ENCODE measurements at regions not wholly inside any gene's neighbourhood (a gene's known extent, or its start where the extent isn't known, plus 50 kb on each side); places are given as distances from the start of the nearest gene placed in this dataset.
"Not testable (repeated sequence)": the region's sequence is repeated elsewhere in the genome, so short reads cannot be mapped to it uniquely, and the experiment has no call there.

DNA sequence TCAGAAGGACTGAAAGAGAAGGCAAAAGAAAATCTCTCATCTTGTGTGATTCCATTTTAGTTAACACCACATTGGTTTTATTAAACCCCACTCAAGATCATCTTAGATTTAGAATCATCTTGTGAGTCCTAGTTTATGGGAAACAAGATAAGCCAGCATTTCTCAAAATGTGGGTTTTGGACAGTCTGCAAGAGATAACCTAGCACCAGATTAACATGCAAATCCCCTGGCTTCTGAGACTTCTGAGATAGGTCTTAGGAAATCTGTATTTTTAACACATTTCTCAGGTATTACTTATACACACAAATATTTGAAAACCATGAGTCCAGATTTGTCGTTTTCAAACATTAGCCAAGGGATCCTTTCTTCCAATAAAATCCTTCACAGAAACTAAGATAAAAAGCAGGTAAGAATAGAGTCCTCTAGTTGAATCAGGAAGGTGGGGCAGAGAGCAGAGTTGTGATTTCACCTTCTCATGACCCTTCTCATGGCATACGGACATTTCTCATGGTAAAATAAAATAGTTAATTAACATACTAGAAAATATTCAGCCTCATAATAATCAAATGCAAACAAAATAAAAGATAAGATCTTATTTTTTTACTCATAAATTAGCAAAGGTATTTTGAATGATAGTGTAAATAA lies 287.2 kb upstream of the FN1 start:
- Histone ChIP-seq H3K27me3 (ENCODE audit: control insufficient read depth, insufficient read depth, low read length) (no peaks in the 10 kb centered on the region), H3K4me3 (ENCODE audit: low read depth, low read length) (no peak overlapping the region), H3K36me3 (ENCODE audit: control insufficient read depth, insufficient read depth, low read length) (no peaks in the 10 kb centered on the region)
- TF ChIP-seq, protein P1, sequence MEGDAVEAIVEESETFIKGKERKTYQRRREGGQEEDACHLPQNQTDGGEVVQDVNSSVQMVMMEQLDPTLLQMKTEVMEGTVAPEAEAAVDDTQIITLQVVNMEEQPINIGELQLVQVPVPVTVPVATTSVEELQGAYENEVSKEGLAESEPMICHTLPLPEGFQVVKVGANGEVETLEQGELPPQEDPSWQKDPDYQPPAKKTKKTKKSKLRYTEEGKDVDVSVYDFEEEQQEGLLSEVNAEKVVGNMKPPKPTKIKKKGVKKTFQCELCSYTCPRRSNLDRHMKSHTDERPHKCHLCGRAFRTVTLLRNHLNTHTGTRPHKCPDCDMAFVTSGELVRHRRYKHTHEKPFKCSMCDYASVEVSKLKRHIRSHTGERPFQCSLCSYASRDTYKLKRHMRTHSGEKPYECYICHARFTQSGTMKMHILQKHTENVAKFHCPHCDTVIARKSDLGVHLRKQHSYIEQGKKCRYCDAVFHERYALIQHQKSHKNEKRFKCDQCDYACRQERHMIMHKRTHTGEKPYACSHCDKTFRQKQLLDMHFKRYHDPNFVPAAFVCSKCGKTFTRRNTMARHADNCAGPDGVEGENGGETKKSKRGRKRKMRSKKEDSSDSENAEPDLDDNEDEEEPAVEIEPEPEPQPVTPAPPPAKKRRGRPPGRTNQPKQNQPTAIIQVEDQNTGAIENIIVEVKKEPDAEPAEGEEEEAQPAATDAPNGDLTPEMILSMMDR (IDR thresholded peaks at IDR 0.05; ENCODE audit: insufficient read depth, low read length, severe bottlenecking) = no peak
- no peak for FAIRE-seq
- no peak for DNase-seq (ENCODE audit: low read depth)

DNA sequence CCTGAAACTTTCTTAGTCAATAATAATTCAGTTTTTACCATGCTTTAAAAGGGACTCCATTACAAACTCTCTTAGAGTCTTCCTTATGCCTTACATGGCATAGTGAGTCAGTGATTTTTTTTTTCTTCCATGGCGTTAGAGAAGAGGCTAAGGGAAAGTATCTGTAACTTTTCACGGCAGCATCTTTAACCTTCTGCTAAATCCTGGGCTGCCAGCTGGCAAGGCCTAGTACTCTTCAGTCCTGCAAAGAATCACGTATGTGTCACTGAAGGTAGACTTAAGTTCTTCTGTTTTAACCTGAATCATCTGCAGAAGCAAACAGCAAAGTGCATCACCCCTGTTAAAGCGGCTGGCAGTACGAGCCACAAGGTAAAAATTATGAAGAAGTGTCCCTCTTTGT lies 286.3 kb upstream of the FN1 start:
- FAIRE-seq (no peak), DNase-seq (ENCODE audit: low read depth) (no peak)
- Histone ChIP-seq H3K4me3 (ENCODE audit: low read depth, low read length) (no peak overlapping the region), H3K36me3 (ENCODE audit: control insufficient read depth, insufficient read depth, low read length) (no peaks in the 10 kb centered on the region), H3K27me3 (ENCODE audit: control insufficient read depth, insufficient read depth, low read length) (no peaks in the 10 kb centered on the region)
- TF ChIP-seq, protein P1 (IDR thresholded peaks at IDR 0.05; ENCODE audit: insufficient read depth, low read length, severe bottlenecking) = no peak

DNA sequence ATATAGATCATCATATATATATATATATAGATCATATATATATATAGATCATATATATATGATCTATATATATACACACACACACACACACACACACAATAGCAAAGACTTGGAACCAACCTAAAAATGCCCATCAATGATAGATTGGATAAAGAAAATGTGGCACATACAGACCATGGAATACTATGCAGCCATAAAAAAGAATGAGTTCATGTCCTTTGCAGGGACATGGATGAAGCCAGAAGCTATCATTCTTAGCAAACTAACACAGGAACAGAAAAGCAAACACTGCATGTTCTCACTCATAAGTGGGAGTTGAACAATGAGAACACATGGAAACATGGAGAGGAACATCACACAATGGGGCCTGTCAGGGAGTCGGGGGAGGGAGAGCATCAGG lies 285.6 kb upstream of the FN1 start:
- DNase-seq (ENCODE audit: low read depth); H3K4me3 ChIP-seq (ENCODE audit: low read depth, low read length); FAIRE-seq; H3K27me3 ChIP-seq (ENCODE audit: control insufficient read depth, insufficient read depth, low read length); H3K36me3 ChIP-seq (ENCODE audit: control insufficient read depth, insufficient read depth, low read length): not testable (repeated sequence)

DNA sequence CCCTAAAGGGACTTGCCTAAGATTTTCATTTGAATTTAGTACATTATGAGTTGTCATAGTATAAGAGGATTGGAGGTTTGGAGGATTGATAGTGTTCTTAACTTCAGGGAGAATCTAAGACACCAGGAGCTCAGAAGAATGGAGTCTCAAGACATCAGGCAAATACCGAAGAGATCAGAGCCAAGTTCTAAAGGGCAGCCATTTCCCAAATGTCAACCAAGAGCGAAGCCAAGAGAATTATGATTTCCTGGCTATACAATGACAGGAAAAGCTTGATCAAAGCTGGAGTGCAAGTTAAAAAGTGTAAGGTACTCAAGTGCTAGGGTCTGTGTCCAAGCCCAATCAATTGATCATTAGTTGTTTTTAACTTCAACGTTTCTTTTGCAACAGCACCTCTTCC lies 283.0 kb upstream of the FN1 start:
- Histone ChIP-seq H3K27me3 (ENCODE audit: control insufficient read depth, insufficient read depth, low read length) (no peaks in the 10 kb centered on the region), H3K4me3 (ENCODE audit: low read depth, low read length) (no peak overlapping the region), H3K36me3 (ENCODE audit: control insufficient read depth, insufficient read depth, low read length) (no peaks in the 10 kb centered on the region)
- TF ChIP-seq, protein P1 (IDR thresholded peaks at IDR 0.05; ENCODE audit: insufficient read depth, low read length, severe bottlenecking) = no peak
- no peak for DNase-seq (ENCODE audit: low read depth)
- no peak for FAIRE-seq

DNA sequence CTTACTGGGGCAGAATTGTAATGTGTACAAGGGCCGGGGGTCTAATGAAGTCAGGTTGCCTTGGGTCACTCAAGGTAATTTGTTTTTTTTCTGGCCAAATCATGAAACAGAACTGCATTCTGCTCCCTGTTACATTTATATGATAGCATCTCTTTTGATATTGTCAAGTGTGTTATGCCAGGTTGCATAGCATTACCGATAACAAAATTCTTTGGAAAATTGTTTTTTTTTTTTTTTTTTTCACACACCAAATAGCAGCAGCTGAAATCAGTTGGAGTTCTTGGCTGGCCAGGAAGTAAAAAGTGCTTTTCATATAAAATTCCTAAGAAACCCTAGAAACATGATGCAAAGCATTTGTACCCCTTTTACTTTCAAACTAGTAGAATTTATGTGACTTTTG lies 282.6 kb upstream of the FN1 start:
- TF ChIP-seq, protein P1 (IDR thresholded peaks at IDR 0.05; ENCODE audit: insufficient read depth, low read length, severe bottlenecking) = no peak
- H3K36me3 ChIP-seq (ENCODE audit: control insufficient read depth, insufficient read depth, low read length) = no peaks in the 10 kb centered on the region

DNA sequence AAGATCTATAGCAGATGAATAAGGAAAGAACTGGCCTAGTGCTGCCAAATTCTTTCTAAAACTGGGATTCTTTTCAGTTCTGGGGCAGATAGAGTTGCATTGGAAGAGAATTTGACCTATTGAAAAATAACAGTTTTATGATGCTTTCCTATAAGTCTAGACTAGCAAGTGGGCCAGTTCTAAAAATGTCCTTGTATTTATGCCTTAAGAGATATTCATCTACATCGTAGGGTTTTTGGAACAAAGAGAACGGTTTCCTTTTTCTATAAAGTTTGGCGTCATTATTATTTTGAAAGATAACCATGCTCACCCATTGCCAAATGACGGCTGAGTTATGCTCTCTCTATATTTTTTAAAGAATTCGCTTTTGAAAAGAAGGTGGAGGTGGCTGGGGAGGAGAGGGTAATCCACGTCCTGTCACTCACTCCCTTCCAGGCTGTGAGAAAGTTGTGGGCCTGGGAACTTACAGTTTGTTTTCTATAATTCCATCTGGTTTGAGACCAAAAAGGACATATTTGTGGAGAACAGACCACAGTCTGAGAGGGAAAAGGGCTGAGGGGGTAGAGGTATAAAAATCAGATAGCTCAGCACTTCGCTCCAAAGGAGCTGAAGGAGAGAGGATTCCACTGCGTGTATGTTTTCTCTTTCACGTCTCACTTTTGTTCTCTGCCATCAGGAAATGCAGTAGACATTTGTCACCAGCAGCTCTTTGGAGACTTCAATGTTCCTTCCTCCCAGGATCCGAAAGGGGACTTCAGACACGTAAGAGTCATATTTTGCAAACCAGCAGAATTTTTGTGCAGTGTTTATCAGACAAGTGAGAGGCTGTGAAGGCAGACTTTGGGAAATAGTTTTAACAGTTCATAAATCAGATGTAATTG lies 281.9 kb upstream of the FN1 start:
- DNase-seq (ENCODE audit: low read depth) = no peak
- TF ChIP-seq, protein P1 (IDR thresholded peaks at IDR 0.05; ENCODE audit: insufficient read depth, low read length, severe bottlenecking) = no peak
- H3K27me3 ChIP-seq (ENCODE audit: control insufficient read depth, insufficient read depth, low read length) = no peaks in the 10 kb centered on the region
- H3K36me3 ChIP-seq (ENCODE audit: control insufficient read depth, insufficient read depth, low read length) = no peaks in the 10 kb centered on the region
- H3K4me3 ChIP-seq (ENCODE audit: low read depth, low read length) = no peak overlapping the region
- no peak for FAIRE-seq

More for the DNA sequence above, 282.6 kb upstream of the FN1 start:
- FAIRE-seq (no peak), DNase-seq (ENCODE audit: low read depth) (no peak)
- Histone ChIP-seq H3K27me3 (ENCODE audit: control insufficient read depth, insufficient read depth, low read length) (no peaks in the 10 kb centered on the region), H3K4me3 (ENCODE audit: low read depth, low read length) (no peak overlapping the region)
